ENCODE measurements at regions not wholly inside any gene's neighbourhood (a gene's known extent, or its start where the extent isn't known, plus 50 kb on each side); places are given as distances from the start of the nearest gene placed in this dataset.
"Not testable (repeated sequence)": the region's sequence is repeated elsewhere in the genome, so short reads cannot be mapped to it uniquely, and the experiment has no call there.

DNA sequence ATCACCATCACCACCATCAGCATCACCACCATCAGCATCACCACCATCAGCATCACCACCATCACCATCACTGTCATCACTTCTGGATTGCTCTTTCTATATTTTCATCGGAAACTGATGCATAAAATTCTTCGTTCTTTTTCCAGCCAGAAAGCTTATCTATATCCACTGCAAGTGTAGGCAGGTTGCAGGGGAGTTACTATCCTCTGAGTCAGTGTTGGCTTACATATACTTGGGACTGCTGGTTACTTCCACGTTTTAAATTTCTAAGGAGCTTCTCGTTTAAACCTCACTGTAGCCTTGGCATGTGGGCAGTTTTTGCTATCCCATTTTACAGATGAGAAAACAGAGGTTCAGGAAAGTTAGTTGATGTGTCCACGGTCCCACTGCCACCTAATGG is 66.1 kb downstream of the FOXL3 start:
- DNase-seq (ENCODE audit: low read depth in 1 of 2, low spot score in 1 of 2), result no peak

DNA sequence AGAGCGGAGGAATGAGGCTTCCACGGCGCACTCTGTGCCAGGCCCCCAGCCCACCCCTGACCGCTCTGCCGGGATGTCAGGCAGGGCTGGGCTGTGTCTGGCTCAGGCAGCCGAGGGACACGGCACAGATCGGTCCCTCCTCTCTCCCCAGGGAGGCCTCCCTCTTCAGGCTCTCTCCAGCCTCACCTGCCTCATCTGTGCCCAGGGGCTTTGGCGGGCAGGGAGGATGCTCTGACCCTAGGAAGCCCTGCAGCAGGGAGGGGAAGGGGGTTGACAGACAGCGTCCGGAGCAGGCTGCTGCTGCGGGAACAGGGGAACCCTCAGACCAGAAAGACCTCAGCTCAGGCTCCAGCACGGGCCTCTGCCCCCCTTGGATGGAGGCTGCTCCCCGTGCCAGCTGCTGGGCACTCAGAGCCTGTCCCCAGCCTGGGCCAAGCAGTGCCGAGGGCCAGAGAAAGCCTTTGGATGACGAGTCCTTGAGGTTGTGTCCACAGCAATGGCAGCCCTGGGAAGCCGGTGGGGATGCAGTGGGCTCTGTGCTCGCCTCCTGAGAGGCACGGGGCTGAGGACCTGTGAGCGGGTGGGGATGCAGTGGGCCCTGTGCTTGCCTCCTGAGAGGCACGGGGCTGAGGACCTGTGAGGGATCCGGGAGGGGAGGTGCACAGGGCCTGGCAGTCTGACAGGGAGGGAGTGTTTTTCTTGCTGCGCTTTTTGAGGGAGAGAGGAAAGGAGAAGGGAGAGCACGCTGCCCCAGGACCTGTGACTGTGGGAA is 66.9 kb downstream of the FOXL3 start:
- DNase-seq (ENCODE audit: low read depth in 1 of 2, low spot score in 1 of 2), result no peak

DNA sequence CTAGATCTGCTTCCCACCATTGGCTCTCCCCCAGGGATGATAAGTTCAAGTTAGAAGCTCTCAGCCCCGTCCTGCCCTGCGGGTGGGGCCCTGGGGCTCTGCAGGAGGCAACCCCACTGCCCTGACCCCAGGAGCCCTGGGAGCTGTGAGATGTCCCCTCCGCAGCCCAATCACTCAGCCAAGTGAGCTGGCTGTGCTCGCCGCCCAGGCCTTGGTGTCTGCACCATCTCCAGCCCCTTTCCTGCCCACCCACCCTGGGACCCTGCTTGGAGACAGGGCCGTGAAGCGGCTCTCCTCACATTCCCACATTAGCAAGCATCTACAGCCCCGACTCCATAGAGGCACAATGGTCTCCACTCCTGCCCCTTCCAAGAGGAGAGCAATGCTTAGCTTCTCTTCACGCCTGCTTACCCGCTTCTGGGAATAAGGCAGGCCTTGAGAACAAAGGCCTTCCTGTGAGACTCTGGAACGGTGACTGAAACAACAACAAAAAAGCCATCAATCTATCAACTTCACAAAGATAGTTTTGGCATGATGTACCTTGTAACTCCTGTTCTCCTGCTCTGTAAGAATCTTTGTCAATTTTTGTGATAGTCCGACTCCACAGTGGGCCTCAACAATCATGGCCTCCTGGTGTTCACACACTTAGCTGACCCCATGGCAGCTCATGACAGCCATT is 67.7 kb downstream of the FOXL3 start:
- no peak for DNase-seq (ENCODE audit: low read depth in 1 of 2, low spot score in 1 of 2)

DNA sequence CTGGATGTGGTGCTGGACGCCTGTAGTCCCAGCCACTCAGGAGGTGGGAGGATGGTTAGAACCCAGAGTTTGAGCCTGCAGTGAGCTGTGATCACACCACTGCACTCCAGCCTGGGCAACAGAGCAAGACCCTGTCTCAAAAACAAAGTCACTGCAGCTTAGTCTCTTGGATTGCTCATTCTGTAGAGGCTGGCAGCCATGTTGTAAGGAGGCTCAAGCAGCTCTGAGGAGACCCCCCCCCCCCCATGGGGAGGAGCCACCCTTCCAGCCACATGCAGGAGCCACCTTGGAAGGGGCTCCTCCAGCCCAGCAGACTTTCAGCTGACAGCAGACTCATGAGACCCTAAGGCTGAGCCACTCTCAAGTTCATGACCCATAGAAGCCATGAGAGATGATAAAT is 68.4 kb downstream of the FOXL3 start:
- no peak for DNase-seq (ENCODE audit: low read depth in 1 of 2, low spot score in 1 of 2)

DNA sequence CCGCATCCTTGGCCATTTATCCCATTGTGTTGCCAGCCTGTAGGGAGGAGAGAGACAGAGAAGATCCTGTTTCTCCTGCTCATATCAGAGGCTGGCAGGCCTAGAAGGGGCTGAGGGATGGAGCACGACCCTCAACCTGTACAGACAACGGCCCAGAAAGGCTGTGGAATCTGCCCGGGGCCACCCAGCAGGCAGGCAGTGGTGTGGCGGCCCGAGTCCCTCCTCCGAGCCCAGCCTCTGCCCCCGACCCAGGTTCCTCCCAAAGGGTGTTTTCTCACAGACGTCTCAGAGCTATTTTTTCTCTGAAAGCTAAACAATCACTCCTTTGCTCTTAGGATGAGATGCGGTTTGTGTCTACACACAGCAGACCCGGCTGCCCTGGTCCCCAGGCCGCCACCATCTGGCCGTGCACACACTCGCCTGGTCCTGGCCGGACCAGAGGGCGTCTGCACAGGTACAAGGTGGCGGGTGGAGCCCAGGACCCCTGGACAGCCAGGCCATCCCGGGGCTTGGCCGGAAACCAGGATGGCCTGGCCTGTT is 69.3 kb downstream of the FOXL3 start:
- no peak for DNase-seq (ENCODE audit: low read depth in 1 of 2, low spot score in 1 of 2)

DNA sequence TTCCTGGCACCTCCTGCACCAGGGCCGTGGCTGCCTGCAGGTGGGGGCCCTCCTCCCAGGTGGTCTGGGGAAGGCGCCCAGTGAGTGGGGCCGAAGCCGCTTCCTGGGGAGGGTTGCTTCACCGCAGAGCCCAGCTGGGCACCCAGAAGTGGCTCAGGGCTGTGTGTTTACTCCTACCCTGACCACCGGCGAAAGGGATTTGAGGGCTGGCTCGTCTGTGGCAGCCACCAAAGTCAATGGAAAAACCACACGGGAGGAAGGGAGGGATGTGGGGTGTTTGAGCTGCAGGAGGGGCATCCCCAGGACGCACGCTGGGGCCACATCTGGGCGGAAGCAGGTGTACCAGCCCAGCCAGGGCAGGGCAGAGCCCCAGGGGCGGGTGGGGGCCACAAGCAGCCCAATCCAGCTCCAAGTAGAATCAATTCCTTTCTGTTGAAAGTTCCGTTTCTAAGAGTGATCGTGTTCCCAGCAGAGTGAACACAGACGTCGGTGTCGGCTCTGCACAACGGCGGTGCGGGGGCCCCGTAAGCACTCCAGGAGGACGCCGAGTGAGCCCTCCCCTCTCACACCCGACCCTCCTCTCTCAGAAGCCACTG is 69.9 kb downstream of the FOXL3 start:
- DNase-seq (ENCODE audit: low read depth in 1 of 2, low spot score in 1 of 2), result no peak

DNA sequence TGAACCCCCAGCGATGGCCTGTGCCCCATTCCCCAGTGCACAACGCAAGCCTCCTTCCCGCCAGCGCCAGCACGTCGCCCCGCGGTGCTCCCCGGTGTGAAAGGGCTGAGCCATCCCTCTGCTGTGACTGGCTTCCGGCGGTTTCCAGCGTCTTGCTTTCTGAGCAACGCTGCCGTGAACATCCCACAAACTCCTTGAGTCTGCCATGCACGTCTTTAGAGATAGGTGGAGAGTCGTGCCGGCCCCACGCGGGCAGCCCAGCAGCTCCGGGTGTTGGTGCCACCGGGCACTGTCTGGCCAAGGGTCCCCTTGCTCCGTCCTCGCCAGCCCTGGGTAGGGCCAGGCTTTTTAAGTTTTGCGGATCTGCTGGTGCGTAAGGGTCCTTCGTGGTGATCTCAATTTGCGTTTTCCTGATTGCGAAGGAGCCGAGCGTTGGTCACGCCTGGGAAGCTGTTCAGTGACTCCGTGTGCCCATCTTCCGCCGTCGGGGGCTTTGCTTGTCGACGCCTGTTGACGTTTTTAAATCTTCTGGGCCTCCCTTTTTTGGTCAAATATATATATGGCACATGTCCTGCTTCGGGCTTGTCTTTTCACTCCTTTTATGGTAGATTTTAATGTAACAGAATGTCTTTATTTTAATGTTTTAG is 70.6 kb downstream of the FOXL3 start:
- DNase-seq (ENCODE audit: low read depth in 1 of 2, low spot score in 1 of 2), result peak in 1 of 2 donors; percentile 29

DNA sequence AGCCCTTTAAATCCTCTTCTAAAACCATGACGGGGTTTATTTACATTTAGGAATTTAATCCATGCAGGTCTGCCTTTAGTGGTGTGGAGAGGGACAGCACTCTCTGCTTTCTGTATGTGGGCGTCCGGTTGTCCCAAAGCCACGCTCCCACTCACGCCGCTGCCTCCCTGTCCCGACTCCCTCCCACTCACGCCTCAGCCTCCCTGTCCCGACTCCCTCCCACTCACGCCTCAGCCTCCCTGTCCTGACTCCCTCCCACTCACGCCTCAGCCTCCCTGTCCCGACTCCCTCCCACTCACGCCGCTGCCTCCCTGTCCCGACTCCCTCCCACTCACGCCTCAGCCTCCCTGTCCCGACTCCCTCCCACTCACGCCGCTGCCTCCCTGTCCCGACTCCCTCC is 71.2 kb downstream of the FOXL3 start:
- DNase-seq (ENCODE audit: low read depth in 1 of 2, low spot score in 1 of 2), result not testable (repeated sequence)

DNA sequence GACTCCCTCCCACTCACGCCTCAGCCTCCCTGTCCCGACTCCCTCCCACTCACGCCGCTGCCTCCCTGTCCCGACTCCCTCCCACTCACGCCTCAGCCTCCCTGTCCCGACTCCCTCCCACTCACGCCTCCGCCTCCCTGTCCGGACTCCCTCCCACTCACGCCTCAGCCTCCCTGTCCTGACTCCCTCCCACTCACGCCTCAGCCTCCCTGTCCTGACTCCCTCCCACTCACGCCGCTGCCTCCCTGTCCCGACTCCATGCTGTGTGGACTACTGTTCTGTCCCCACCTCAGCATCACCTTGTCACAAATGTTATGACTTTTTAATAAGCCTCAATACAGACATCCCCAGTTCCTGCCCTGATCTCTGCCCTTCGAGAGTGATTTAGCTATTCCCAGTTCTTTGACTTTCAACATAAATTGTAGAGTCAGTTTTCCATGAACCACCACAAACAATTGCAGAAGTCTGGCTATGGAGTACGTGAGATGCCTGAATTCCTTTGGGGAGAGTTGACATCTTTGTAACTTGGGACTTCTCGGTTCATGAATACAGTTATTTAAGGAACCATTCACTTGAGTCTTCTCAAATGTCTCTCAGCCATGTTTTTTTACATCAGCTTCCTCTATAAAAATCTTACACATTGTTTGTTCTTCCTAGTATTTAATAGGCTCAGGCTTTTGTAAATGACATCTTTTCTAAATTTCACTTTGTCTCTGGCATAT is 71.9 kb downstream of the FOXL3 start:
- DNase-seq (ENCODE audit: low read depth in 1 of 2, low spot score in 1 of 2), result no peak

DNA sequence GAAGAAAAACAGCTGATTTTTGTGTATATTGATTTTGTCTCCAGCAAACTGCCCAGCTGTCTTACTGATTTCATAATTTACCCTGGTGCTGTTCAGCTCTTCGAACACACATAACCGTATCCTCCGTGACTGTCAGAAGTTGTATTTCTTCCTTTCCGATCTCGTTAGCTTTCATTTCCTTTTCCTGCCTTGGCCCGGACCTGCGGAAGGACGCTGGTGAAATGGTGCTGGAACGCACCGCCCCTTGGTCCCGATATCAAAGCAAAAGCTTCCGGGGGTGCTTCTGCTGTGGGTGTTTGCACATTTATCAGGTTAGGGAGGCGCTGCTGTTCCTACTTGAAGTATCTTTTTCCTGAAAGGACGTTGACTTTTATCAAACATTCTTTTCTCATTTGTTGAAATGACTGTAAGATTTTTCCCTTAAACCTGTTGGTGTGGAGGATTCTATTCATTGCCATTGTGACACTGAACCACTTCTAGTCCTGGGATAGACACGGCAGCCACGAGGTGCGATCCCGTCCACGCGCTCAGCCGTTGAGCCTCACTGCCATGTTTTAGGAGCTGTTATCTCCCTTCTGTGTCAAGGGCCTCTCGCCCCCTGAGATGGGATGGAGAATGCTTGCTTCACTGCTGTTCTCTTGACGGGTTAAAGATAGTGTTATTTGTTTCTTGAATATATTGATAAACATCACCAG is 72.6 kb downstream of the FOXL3 start:
- DNase-seq (ENCODE audit: low read depth in 1 of 2, low spot score in 1 of 2), result peak in 1 of 2 donors; percentile 30

DNA sequence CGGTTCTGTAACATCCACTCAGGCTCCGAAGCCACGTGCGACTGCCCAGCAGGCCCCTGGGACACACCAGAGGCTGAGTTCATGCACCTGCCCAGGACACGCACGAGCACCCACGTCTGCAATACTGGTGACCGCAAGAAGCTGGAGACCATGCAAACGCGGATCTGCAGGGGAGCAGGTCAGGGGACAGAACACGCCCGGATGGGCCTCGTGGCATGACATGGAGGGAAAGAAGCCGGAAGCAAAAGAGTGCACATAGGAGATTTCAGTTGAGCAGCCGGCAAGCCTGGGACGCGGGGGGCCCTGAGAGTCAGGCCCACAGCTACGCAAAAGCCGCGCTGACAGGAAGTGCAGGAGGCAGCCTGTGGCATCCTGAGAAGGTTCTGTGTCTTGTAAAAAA is 73.7 kb downstream of the FOXL3 start:
- DNase-seq (ENCODE audit: low read depth in 1 of 2, low spot score in 1 of 2), result no peak

DNA sequence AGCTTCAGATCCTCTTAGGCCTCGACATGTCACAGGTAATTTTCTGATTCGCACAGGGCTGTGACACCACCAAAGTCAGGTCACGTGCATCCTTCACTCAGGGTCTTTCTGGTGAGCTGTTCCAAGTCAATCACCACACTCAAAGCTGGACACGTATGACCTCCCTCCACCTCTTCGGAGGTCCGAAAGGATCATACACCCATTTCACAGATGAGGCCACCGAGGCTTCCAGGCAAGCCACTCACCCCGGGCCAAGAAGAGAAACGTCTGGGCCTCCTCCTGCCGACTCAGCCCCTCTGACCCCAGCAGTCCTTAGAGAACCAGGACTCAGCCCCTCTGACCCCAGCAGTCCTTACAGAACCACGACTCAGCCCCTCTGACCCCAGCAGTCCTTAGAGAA is 74.6 kb downstream of the FOXL3 start:
- no peak for DNase-seq (ENCODE audit: low read depth in 1 of 2, low spot score in 1 of 2)

DNA sequence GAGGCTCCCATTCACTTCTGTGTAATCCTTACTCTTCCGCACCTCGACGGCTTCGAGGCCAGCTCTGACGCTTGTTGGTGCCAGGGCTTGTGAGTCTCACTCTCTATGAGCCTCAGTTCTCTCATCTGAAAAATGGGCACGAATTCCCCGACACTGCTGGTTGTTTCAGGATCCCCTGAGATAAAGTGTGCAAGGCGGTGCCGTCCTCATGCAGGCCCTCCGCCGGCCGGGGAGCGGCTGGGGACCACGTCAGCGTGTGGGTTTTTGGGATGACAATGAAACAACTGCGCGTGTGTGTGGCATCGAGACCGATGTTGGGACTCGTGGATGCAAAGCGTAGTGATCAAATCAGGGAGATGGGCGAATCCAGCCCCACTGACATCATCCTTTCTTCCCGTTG is 75.6 kb downstream of the FOXL3 start:
- no peak for DNase-seq (ENCODE audit: low read depth in 1 of 2, low spot score in 1 of 2)

DNA sequence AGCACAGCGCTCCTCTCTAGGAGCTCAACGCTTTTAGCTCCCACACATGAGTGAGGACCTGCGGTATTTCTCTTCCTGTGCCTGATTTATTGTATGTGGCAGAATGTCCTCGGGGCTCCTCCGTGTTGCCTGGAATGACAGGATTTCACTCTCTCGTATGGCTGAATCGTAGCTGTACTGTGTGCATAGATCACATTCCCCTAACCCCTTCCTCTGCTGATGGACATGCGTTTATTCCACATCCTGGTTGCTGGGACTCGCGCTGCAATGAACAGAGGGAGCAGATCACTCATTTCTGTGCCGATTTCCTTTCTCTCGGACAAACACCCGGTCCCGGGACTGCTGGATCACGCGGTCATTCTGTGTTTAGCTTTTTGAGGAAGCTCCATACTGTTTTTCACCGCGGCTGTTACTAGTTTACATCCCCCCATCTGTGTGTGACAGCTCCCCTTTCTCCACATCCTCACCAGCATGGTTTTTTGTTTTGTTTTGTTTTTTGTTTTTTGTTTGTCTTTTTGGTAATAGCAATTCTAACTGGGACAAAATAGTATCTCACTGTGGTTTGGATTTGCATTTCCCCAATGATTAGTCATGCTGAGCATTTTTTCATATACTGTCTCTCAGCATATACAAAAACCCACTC is 76.3 kb downstream of the FOXL3 start:
- no peak for DNase-seq (ENCODE audit: low read depth in 1 of 2, low spot score in 1 of 2)

DNA sequence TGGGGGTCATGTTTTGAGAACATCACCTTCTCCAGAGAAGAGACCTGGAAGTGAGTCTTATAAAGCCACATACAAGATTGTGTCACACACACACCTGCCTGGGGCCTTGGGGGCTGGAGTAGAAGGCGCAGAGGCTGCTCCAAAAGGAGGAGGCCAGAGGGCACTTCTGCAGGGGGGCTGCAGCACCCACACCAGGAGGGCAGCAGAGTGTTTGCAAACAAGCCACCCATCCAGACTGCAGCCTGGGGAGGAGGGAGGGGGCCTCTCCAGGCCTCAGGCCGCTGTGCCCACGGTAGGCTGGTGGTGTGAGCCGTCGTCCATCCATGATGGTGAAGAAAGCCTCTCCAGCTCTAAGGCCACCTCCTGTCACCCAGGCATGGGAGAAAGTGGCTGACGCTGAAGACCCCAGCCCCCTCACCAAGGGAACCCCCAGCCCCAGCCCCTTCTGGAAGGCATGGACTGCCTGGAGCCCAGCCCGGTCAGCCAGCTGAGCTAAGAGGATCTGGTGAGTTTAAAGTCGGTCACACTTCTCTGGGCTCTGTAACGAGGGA is 77.5 kb downstream of the FOXL3 start:
- no peak for DNase-seq (ENCODE audit: low read depth in 1 of 2, low spot score in 1 of 2)

DNA sequence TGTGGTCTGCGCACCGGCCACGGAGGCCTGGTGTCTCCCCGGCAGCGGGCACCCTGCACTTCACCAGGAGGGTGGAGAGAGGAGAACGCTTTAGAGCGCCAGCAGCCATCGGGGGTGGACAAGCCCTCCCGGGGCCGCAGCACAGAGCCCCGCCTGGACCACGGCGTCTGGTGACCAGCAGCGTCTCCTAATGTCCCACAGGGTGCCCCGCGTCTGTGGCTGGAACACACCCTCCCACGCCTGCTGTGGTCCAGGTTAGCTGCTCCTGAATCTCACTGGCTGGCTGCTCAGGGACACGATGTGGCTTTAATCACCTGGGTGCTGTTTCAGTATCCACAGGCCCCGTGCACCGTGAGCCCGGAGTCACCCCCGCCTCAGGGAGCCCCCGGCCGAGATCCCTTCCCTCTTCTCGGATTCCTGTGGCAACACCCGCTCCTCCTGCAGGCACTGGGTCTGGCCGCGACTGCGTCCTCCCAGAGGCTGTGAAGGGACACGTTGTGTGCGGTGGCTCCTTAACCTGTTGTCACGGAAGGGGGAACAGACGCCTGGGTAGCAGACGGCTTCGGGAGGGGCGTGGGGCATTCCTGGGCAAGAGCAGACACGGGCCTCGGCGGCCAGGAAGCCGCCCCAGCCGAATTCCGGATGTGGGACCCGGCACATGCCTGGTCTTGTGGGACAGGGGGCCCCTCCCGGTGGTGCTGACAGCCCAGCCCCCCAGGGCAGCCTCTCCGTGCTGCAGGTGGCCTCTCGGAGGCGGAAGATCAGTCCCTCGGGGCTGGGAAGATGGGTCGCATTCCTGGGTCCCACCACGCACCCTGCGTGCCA is 78.9 kb downstream of the FOXL3 start:
- DNase-seq (ENCODE audit: low read depth in 1 of 2, low spot score in 1 of 2), result no peak

DNA sequence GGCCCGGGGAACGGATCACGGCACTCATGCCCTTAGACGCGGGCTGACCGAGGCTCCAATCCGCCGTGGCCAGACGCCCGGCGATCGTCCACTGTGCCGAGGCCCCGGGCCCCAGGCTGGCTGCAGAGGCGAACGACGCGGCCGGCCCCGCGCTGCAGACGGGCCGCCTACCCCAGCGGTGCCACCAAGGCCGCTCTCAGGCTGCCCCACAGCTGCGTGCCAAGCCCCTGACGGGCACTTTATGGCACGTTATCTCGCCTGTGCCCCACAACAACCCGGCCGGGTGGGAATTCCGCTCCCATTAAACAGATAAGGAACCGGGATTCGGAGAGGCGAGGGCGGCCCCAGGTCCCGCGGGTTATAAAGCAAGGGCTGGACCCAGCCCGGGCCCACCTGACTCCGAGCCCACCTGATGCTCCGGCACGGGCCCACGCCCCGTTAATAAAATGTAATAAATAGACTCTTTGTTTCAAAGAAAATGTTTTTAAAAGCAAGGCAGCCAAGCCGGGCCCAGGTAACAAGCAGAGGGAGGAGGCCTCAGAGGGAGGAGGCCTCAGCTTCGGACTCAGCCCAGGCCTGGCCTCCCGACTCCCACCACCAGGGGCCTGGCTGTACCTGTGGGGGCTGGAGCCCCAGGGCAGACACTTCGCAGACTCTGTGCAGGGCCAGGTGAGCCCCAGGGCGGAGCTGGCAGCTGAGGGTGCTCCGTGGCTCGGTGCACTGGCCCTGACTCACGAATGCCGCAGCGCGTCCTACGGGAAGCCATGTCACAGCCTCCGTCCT is 79.7 kb downstream of the FOXL3 start:
- no peak for DNase-seq (ENCODE audit: low read depth in 1 of 2, low spot score in 1 of 2)

DNA sequence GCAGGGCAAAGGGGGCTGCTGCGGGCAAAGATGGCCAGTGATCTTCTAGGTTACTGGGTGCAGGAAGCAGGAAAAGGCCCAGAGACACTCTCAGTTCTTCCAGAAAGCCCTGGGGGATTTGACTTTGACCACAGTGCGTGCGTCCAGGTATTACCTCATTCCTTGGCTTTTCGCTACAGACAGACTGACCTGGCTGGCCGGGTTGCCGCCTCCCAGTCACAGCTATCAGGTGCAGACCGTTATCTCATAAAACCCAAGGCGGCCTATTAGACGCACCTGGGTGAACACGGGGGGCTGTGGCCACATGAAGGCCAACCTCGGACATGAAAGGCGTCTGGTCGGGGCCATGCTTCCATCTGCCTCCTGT is 80.3 kb downstream of the FOXL3 start:
- no peak for DNase-seq (ENCODE audit: low read depth in 1 of 2, low spot score in 1 of 2)

Measured in stimulated activated CD4-positive, alpha-beta T cell treated with anti-CD3 and anti-CD28 coated beads, Interleukin-15, amount 100 ng/mL, for 1 hour (primary cell).